BE2C (cell line): ENCODE measurements at regions not wholly inside any gene's neighbourhood (a gene's known extent, or its start where the extent isn't known, plus 50 kb on each side); places are given as distances from the start of the nearest gene placed in this dataset.

Experiments
- DNase-seq: peaks from one replicate; pipeline ENCODE4 v3.0.0-alpha.2; 2020
- H3K27me3 ChIP-seq: fragments of 250-450 bp; sonication (Bioruptor Pico); 2 replicates; pipeline ENCODE4 v1.5.1; 2020; ENCODE audit warnings: mild to moderate bottlenecking
- H3K36me3 ChIP-seq: fragments of 250-450 bp; sonication (Bioruptor Pico); 2 replicates; pipeline ENCODE4 v1.5.1; 2020; ENCODE audit warnings: mild to moderate bottlenecking
- H3K4me1 ChIP-seq: fragments of 250-450 bp; sonication (Bioruptor Pico); 2 replicates; pipeline ENCODE4 v1.5.1; 2020
- H3K4me3 ChIP-seq: 2 replicates; pipeline ENCODE4 v1.5.1; 2011; ENCODE audit warnings: low read depth, low read length
- H3K9me3 ChIP-seq: fragments of 250-450 bp; sonication (Bioruptor Pico); 2 replicates; pipeline ENCODE4 v1.5.1; 2020
- CTCF ChIP-seq: IDR thresholded peaks from 2 replicates; pipeline ENCODE4 v1.5.1; 2012; ENCODE audit warnings: mild to moderate bottlenecking, low read depth, low read length

DNA sequence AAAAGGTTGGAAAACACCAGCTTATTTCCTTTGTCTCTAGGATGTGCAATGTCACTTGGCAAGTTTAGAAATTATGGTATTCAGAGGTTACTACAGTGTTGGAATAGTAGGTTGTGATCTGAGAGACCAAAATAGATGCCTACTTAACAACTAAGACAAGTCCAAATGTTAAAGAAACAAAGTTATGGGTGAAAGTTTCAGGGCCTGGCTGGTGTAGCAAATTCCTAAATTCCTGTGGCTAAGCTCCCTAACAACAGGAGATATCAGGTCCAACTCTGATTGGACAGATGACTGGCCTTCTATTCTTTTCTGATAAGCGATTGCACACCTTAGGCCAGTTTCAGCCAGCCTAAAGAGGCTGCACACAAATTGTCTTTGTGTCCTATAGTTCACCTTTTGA is 873.5 kb downstream of the REEP3 start:
- H3K4me3 ChIP-seq, result no peak overlapping the region
- H3K9me3 ChIP-seq, result no peaks in the 10 kb centered on the region
- no peak for DNase-seq
- H3K36me3 ChIP-seq, result no peaks in the 10 kb centered on the region
- H3K27me3 ChIP-seq, result no peaks in the 10 kb centered on the region
- H3K4me1 ChIP-seq, result no peaks in the 10 kb centered on the region
- TF ChIP-seq CTCF, result no peak

DNA sequence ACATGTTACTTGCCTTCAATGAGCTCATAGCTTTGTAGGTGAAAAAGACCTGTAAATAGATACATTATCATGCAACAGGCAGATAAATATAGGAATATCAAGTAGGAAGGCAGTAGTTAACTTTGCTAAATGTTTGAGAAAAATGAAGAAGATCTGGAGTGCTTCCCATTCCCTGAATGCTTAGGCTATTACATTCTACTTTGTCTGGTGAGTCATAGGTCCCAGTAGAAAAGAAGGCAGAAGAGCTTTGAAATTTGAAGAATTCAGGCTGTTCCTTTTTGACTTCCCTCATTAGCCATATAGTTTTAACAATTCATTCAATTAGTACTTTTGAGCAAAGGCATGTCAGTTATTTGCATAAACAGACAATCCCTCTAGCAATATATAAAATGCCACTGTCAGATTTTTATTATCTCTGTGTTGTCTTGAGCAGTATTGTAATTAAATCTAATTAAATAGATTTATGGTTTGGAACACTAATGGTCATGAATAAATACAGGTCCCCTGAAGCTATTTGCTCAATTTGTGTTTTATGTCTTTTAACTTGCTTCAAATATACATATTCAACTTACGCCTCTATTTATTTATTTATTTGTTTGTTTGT is 875.0 kb downstream of the REEP3 start:
- Histone ChIP-seq H3K4me3 (no peak overlapping the region), H3K27me3 (no peaks in the 10 kb centered on the region), H3K9me3 (no peaks in the 10 kb centered on the region), H3K4me1 (no peaks in the 10 kb centered on the region), H3K36me3 (no peaks in the 10 kb centered on the region)
- no peak for DNase-seq
- no peak for TF ChIP-seq CTCF

GRCh38 chr10:64397125-64397524 is 875.9 kb downstream of the REEP3 start:
- Histone ChIP-seq H3K9me3 (no peaks in the 10 kb centered on the region), H3K4me1 (no peaks in the 10 kb centered on the region), H3K36me3 (no peaks in the 10 kb centered on the region), H3K4me3 (no peak overlapping the region), H3K27me3 (no peaks in the 10 kb centered on the region)
- DNase-seq, result no peak
- no peak for TF ChIP-seq CTCF

DNA sequence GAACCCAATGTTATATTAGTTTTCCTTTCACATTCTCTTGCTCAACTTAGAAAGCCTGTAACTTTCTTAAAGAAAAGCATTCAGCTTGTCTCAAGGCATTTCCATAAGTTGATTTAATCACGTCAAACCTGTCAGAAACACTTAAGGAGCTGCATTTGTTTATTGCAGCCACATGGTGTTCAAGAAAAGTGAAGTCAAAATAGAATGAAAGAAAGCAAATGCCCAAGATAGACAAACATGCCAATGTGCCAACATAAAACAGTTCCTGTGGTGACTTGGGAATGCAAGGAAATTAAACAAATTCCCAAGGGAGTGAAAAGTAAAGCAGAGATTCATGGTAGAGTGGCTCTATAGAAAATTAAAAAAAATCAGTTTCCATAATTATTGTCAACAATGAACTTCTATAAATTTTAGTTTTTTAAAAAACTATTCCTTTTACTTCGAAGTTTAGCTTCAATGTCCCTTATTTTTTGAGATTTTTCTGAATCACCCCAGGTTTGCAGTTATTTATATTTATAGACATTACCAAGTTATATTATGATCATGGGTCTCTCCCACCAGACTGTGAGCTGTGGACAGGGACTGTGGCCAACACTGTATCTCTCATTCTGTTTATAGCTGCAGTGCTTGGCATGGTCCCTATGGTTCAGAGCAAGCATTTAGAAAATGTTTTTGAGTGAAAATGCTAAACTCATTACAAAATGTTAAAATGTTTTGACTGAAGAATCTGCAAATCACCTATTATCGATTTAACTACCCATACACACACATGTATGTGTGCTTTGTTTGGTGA is 887.4 kb downstream of the REEP3 start:
- Histone ChIP-seq H3K4me3 (no peak overlapping the region), H3K36me3 (no peaks in the 10 kb centered on the region), H3K4me1 (no peaks in the 10 kb centered on the region), H3K27me3 (no peaks in the 10 kb centered on the region), H3K9me3 (no peaks in the 10 kb centered on the region)
- no peak for TF ChIP-seq CTCF
- no peak for DNase-seq

GRCh38 chr10:64409349-64409748 is 888.1 kb downstream of the REEP3 start:
- Histone ChIP-seq H3K36me3 (no peaks in the 10 kb centered on the region), H3K27me3 (no peaks in the 10 kb centered on the region), H3K9me3 (no peaks in the 10 kb centered on the region), H3K4me3 (no peak overlapping the region), H3K4me1 (no peaks in the 10 kb centered on the region)
- no peak for DNase-seq
- no peak for TF ChIP-seq CTCF

DNA sequence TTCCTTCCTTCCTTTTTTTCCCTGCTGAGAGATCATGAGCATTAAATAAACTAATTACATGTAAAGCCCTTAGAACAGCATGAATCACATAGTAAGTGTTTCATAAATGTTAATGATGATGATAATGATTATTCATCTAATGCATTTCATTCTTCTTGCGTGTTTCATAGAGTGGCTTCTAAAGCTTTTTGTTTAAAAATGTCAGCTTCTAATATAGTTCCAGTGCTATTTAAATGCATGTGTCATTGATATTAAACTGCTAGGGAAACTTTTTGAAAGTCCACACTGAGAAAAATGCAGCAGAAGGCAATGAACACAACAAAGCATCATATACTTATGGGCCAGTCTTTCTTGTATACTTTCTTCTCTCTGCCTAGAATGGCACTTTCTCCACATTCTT is 894.8 kb downstream of the REEP3 start:
- DNase-seq, result no peak
- no peak overlapping the region for H3K4me3 ChIP-seq
- no peaks in the 10 kb centered on the region for H3K9me3 ChIP-seq
- TF ChIP-seq CTCF, result no peak
- no peaks in the 10 kb centered on the region for H3K36me3 ChIP-seq
- no peaks in the 10 kb centered on the region for H3K4me1 ChIP-seq
- no peaks in the 10 kb centered on the region for H3K27me3 ChIP-seq
